Caco-2 (cell line): ENCODE measurements at regions not wholly inside any gene's neighbourhood (a gene's known extent, or its start where the extent isn't known, plus 50 kb on each side); places are given as distances from the start of the nearest gene placed in this dataset.

ENCODE experiments used
- BruUV-seq: library from RNA; stranded (reverse); fragments of 400-500 nt; replicated peaks from 2 replicates; lab custom pipeline; 2021; lab: Mats Ljungman, UMichigan
- CTCF ChIA-PET: fragments of 300-600 bp; sonication (Branson Sonifier 250); formaldehyde crosslinking; loops from one replicate; lab custom pipeline; 2022; ENCODE audit warnings: antibody characterized with exemption; lab: Charles Lee
- POLR2A ChIA-PET: fragments of 300-600 bp; sonication (Branson Sonifier 250); formaldehyde crosslinking; loops from one replicate; lab custom pipeline; 2022; ENCODE audit warnings: antibody characterized with exemption; lab: Charles Lee
- DNase-seq, 2 experiments: peaks; one replicate each; pipeline versions ENCODE4 v3.0.0 to v3.0.0-alpha.2; 2020 to 2022
- H3K27me3 ChIP-seq: replicated peaks from 2 replicates; pipeline ENCODE4 v1.6.0; 2011; ENCODE audit warnings: low read length; ENCODE audit not compliant: control insufficient read depth, insufficient read depth
- H3K36me3 ChIP-seq: 2 replicates; pipeline ENCODE4 v1.5.1; 2011; ENCODE audit warnings: low read length; ENCODE audit not compliant: control insufficient read depth, insufficient read depth
- H3K4me1 ChIP-seq: fragments of 250-450 bp; sonication (Bioruptor Pico); 2 replicates; pipeline ENCODE4 v1.5.1; 2020; ENCODE audit warnings: mild to moderate bottlenecking
- H3K4me3 ChIP-seq: 2 replicates; pipeline ENCODE4 v1.5.1; 2011; ENCODE audit warnings: low read depth, mild to moderate bottlenecking, control low read depth, low read length
- H3K9me3 ChIP-seq: fragments of 250-450 bp; sonication (Bioruptor Pico); 2 replicates; pipeline ENCODE4 v1.5.1; 2020; ENCODE audit warnings: mild to moderate bottlenecking, moderate library complexity
- H3K27ac Mint-ChIP-seq: one replicate; pipeline ENCODE4 v1.8.0; 2022; ENCODE audit warnings: mixed read lengths; ENCODE audit not compliant: unreplicated experiment
- H3K27me3 Mint-ChIP-seq: one replicate; pipeline ENCODE4 v1.8.0; 2022; ENCODE audit warnings: mixed read lengths; ENCODE audit not compliant: insufficient read depth, unreplicated experiment
- H3K36me3 Mint-ChIP-seq: one replicate; pipeline ENCODE4 v1.8.0; 2022; ENCODE audit warnings: mild to moderate bottlenecking, mixed read lengths; ENCODE audit not compliant: insufficient read depth, unreplicated experiment
- H3K4me1 Mint-ChIP-seq: one replicate; pipeline ENCODE4 v1.8.0; 2022; ENCODE audit warnings: low read depth, mixed read lengths; ENCODE audit not compliant: unreplicated experiment
- H3K4me3 Mint-ChIP-seq: one replicate; pipeline ENCODE4 v1.8.0; 2022; ENCODE audit warnings: mild to moderate bottlenecking, moderate library complexity, mixed read lengths; ENCODE audit not compliant: unreplicated experiment
- H3K9me3 Mint-ChIP-seq: one replicate; pipeline ENCODE4 v1.8.0; 2022; ENCODE audit warnings: mixed read lengths; ENCODE audit not compliant: unreplicated experiment
- CTCF ChIP-seq, 2 experiments: fragments of 200-600 bp in 1 of 2; IDR thresholded peaks; 1 replicate in 1 of 2; 2 replicates in 1 of 2; pipeline versions ENCODE4 v1.5.1 to v1.8.0; 2011 to 2022; ENCODE audit warnings: antibody characterized with exemption in 1 of 2, control low read depth in 1 of 2, inconsistent platforms in 1 of 2, low read depth in 1 of 2, low read length in 1 of 2, mild to moderate bottlenecking in 1 of 2, moderate library complexity in 1 of 2; ENCODE audit not compliant: insufficient read depth in 1 of 2, severe bottlenecking in 1 of 2, unreplicated experiment in 1 of 2
- intact Hi-C: fragments of 100-400 bp; cut with micrococcal nuclease; formaldehyde crosslinking; loops from one replicate; pipeline ENCODE4 v1.10.0; 2022; ENCODE audit not compliant: unreplicated experiment

GRCh38 chr4:38204339-38205035, 244.3 kb downstream of the PTTG2 start:
- no peak overlapping the region for H3K27ac Mint-ChIP-seq
- intact Hi-C loops, result no loop called here
- no peaks in the 10 kb centered on the region for H3K36me3 Mint-ChIP-seq
- no peaks in the 10 kb centered on the region for H3K27me3 ChIP-seq
- H3K4me1 Mint-ChIP-seq, result peaks cover 6% of the 10 kb centered on the region
- no peak overlapping the region for H3K4me3 Mint-ChIP-seq
- no peak for TF ChIP-seq CTCF (IDR thresholded peaks at IDR 0.05; ENCODE audit: insufficient read depth in 1 of 2, low read depth in 1 of 2, low read length in 1 of 2, severe bottlenecking in 1 of 2, unreplicated experiment in 1 of 2)
- H3K36me3 ChIP-seq, result no peaks in the 10 kb centered on the region
- H3K9me3 Mint-ChIP-seq, result peaks cover 12% of the 10 kb centered on the region
- no peaks in the 10 kb centered on the region for H3K27me3 Mint-ChIP-seq
- BruUV-seq, result no TSS peak
- DNase-seq, result no peak
- ChIA-PET POLR2A (no interaction called here), CTCF (no interaction called here)
- no peaks in the 10 kb centered on the region for H3K9me3 ChIP-seq
- no peaks in the 10 kb centered on the region for H3K4me1 ChIP-seq
- no peak overlapping the region for H3K4me3 ChIP-seq

GRCh38 chr4:38205261-38205660, 245.1 kb downstream of the PTTG2 start:
- H3K4me3 Mint-ChIP-seq, result no peak overlapping the region

DNA sequence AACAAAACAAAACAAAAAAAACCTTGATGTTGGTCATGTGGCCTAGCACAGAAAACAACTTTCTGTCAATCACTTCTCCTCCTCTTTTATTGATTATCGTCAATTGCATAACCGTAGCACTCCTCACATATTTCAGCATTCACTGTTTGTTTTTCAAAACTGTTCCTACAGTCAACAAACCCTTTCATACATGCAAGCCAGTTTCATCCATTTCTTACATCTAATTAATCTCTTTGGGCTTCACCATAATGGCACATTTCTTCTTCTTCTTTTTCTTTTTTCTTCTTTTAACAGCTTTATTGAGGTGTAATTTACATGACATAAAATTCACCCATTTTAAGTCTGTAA, 246.9 kb downstream of the PTTG2 start:
- no peak for DNase-seq
- H3K4me3 ChIP-seq, result no peak overlapping the region
- no peaks in the 10 kb centered on the region for H3K9me3 ChIP-seq
- Mint-ChIP-seq H3K27ac (no peak overlapping the region), H3K4me3 (no peak overlapping the region), H3K36me3 (no peaks in the 10 kb centered on the region), H3K4me1 (peaks cover 6% of the 10 kb centered on the region), H3K9me3 (peaks cover 12% of the 10 kb centered on the region), H3K27me3 (no peaks in the 10 kb centered on the region)
- no TSS peak for BruUV-seq
- TF ChIP-seq CTCF (IDR thresholded peaks at IDR 0.05; ENCODE audit: insufficient read depth in 1 of 2, low read depth in 1 of 2, low read length in 1 of 2, severe bottlenecking in 1 of 2, unreplicated experiment in 1 of 2), result no peak
- intact Hi-C loops, result no loop called here
- H3K36me3 ChIP-seq, result no peaks in the 10 kb centered on the region
- no peaks in the 10 kb centered on the region for H3K4me1 ChIP-seq
- CTCF ChIA-PET, result no interaction called here
- H3K27me3 ChIP-seq, result no peaks in the 10 kb centered on the region
- POLR2A ChIA-PET, result no interaction called here

More at GRCh38 chr4:38205261-38205660, 245.1 kb downstream of the PTTG2 start:
- CTCF ChIA-PET, result no interaction called here
- no TSS peak for BruUV-seq
- TF ChIP-seq CTCF (IDR thresholded peaks at IDR 0.05; ENCODE audit: insufficient read depth in 1 of 2, low read depth in 1 of 2, low read length in 1 of 2, severe bottlenecking in 1 of 2, unreplicated experiment in 1 of 2), result no peak
- intact Hi-C loops, result no loop called here
- POLR2A ChIA-PET, result no interaction called here
- Mint-ChIP-seq H3K27ac (no peak overlapping the region), H3K36me3 (no peaks in the 10 kb centered on the region), H3K9me3 (peaks cover 12% of the 10 kb centered on the region), H3K27me3 (no peaks in the 10 kb centered on the region), H3K4me1 (peaks cover 6% of the 10 kb centered on the region)
- no peak overlapping the region for H3K4me3 ChIP-seq
- no peaks in the 10 kb centered on the region for H3K4me1 ChIP-seq
- no peaks in the 10 kb centered on the region for H3K36me3 ChIP-seq
- no peak for DNase-seq
- no peaks in the 10 kb centered on the region for H3K27me3 ChIP-seq
- H3K9me3 ChIP-seq, result no peaks in the 10 kb centered on the region
